GM19452 (cell line): ENCODE measurements at regions not wholly inside any gene's neighbourhood (a gene's known extent, or its start where the extent isn't known, plus 50 kb on each side); places are given as distances from the start of the nearest gene placed in this dataset.
"Not testable (repeated sequence)": the region's sequence is repeated elsewhere in the genome, so short reads cannot be mapped to it uniquely, and the experiment has no call there.

Experiments
- ATAC-seq: cut with Tn5 transposase; IDR thresholded peaks from one replicate; pipeline ENCODE4 v1.9.1; 2021; ENCODE audit not compliant: unreplicated experiment

DNA sequence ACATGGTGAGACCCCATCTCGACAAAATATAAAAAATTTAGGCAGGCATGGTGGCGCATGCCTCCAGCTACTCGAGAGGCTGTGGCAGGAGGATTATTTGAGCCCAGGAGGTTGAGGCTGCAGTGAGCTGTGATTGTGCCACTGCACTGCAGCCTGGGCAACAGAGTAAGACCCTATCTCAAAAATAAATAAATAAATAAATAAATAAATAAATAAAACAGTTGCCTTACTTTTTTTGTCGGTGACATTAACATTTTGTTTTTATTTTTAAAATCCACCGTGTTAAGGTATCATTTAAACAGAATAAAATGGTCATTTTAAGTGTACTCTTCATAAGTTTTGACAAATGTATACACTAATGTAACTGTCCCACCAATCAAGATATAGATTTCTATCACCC lies 57.0 kb downstream of the RASL11A start:
- no peak for ATAC-seq

DNA sequence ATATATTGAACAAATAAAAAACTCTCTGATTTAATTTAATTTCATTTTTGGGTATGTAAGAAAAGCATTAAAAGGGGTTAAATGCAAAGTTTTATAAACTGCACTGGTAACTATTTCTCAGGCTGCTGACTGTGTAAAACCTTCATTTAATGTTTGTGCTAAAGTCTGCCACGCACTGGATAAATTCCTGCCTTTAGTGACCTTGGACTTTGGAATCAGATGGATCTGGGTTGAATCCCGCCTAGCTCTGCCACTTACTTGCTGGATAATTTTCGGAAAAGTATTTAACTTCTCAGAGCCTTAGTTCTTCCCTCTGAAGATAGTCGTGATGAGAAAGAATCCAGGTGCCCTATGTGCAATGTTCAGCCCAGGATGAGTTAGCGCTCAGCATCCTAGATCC lies 58.6 kb downstream of the RASL11A start:
- ATAC-seq = no peak

- no peak for ATAC-seq
These were observed 64.3 kb downstream of the RASL11A start for GRCh38 chr13:27334774-27335435.

GRCh38 chr13:27336014-27336673 lies 65.5 kb downstream of the RASL11A start:
- ATAC-seq = no peak

DNA sequence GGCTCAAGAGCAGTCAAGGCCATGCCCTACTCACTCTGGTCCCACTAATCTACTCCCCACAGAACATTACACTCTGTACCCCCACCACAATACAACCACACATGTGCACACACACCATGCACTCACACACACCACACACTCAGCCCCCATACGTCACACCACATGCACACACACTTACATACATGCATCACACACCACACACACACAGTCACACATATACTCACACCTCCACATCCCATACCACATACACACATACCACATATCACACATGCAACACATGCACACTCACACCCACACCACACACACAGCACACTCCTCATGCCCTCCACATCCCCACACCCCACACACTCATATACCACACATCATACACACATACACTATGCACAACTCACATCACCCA lies 67.6 kb downstream of the RASL11A start:
- no peak for ATAC-seq

- ATAC-seq = no peak
These were observed 68.2 kb downstream of the RASL11A start for GRCh38 chr13:27338816-27339215.

DNA sequence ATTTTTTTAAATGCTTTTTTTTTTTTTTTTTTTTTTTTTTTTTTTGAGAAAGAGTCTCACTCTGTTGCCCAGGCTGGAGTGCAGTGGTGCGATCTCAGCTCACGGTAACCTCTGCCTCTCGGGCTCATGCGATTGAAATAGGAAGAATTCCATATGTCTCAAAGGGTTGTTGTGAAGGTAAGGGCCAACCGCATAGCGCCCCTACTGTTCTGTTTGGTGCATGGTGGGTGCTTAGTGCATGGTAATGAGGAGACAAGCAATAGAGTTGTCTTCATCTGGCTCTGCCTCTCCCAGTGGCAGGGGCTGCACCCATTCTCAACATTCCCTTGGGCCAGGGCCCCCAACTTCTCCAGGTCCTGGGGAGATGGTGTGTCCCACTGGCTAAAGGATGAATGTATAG lies 68.7 kb downstream of the RASL11A start:
- no peak for ATAC-seq

DNA sequence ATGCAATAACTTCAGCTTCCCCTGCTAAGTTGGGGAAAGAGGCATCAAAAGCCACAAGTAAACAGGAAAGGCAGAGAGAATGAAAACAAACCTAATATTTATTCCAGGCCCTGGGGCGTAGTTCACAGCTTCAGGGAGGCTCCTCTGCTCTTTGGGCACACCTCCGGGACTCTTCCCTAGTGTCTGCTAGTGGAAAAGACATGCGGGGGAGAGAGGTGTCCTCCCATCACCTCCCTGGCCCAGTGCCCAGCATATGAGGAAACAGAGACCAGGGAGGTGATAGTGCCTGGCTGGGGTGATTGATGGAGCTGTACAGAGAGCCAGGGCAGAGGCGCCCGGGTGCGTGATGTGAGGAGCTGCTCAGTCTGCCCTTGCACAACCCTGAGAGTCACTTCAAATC lies 71.0 kb downstream of the RASL11A start:
- ATAC-seq = no peak

- no peak for ATAC-seq
These were observed 76.7 kb downstream of the RASL11A start for GRCh38 chr13:27347211-27347772.

DNA sequence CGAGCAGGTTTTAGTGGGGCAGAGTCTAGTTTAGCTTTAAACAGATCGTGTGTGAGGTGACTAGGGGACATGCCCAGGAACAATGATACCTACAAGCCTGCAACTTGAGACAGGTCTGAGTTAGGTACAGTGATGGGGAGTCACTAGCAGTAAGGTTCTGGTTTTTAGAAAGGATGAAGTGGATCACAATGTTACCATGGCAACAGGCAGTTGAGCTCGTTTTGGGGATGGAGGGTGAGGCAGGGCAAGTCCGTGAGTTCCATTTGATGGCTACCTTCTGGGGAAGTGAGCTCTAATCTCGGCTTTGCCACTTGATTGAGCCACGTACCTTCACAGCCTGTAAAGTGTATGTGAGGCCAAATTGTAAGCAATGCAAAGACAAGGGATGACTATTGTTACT lies 76.0 kb upstream of the GTF3A start:
- ATAC-seq = no peak

DNA sequence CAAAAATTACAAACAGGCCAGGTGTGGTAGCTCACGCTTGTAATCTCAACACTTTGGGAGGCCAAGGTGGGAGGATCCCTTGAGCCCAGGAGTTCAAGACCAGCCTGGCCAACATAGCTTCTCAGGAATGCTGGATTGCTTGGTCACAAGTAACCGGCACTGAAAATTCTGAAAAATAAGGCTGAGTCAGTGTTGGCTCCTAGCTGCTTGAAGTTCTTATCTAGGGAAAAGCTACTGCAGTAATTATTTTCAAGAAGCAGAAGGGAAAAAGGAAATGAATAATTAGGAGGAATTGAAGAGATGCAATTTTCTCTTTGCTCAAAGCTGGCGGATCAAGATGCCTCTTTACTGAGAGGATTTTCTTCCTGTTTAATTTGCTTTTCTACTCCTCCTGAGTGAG lies 75.0 kb upstream of the GTF3A start:
- ATAC-seq = no peak

- not testable (repeated sequence) for ATAC-seq
These were observed 73.6 kb upstream of the GTF3A start for GRCh38 chr13:27350825-27351224.

GRCh38 chr13:27352698-27353097 lies 71.7 kb upstream of the GTF3A start:
- ATAC-seq = peak; percentile 17

DNA sequence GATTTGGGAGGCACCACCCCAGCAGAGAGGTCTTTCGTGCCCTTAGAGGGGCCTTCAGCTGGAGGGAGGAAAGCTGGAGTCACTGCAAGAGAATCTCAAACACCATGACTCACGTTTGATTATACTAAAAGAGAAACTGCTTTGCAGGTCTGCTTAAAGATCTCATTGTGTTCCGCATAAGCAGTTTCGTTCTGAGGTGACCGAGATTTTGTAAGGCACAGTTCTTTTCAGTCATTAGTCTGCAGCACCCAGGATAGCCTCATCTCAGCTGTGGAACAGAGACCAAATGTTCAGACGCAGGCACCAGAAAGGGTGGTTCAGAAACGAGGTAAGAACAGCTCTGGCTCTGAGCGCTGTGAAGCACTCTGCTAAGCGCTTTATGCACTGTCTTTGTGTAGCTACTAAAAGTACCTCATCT lies 71.2 kb upstream of the GTF3A start:
- peak; percentile 97 for ATAC-seq

GRCh38 chr13:27353708-27354107 lies 70.7 kb upstream of the GTF3A start:
- no peak for ATAC-seq

GRCh38 chr13:27354379-27354778 lies 70.0 kb upstream of the GTF3A start:
- no peak for ATAC-seq

GRCh38 chr13:27355894-27356293 lies 68.5 kb upstream of the GTF3A start:
- ATAC-seq = no peak

GRCh38 chr13:27358420-27358819 lies 66.0 kb upstream of the GTF3A start:
- ATAC-seq = no peak

- ATAC-seq = no peak
These were observed 65.1 kb upstream of the GTF3A start for GRCh38 chr13:27359199-27359821.

DNA sequence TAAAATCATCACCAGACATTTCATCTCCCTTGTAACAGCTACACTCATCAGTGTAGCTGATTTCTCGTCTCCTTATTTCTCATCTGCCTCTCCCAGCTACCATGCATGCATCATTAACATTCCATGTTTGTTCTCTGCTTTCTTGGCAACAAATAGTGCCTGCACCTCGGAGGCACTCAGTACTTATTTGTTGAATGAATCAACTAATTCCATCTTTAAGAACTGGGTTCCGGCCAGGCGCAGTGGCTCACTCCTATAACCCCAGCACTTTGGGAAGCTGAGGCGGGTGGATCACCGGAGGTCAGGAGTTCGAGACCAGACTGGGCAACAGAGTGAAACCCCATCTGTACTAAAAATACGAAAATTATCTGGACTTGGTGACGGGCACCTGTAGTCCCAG lies 63.9 kb upstream of the GTF3A start:
- no peak for ATAC-seq

DNA sequence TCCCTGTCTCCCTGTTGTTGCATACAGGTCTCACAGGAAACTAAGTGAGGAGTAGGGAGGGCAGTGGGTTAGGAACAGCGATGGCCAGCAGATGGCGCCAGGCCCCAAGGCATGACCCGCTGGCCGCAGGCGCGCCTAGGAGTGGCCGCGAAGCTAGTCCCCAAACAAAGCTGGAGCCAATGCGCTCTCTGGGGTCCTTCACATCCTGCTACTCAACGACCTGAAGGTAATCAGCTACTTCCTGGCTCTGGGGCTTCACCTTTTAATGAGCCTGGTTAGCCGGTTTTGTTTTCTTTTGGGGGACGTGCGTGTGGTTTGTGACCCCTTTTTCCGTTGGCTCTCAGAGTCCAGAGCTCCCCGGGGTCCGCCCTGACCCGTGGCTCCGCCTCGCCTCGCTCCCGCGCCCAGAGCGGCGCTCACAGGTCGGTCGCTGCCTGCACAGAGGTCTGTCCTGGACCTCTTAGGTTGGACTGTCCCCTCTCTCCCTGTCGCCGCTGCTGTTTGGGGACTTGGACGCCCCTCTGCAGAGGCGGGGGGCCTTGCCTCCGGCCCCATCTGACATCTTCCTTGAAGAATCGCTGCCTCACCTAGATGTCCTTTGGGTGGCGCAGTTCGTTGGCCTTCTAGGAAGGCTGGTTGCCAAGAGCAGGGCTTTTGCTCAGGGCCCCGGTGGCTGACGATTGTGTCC lies 62.2 kb upstream of the GTF3A start:
- peak; percentile 91 for ATAC-seq

DNA sequence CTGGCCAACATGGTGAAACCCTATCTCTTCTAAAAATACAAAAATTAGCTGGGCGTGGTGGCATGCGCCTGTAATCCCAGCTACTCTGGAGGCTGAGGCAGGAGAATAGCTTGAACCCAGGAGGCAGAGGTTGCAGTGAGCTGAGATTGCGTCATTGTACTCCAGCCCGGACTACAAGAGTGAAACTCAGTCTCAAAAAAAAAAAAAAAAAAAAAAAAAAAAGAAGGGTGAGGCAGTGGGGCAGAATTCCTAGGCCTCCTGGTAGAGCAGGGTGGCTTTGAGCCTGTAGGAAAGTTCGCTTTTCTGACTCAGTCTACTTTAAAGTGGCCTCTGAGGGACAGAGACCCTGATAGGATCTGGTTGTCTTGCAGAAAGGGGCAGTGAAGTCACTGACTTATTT lies 60.8 kb upstream of the GTF3A start:
- ATAC-seq = not testable (repeated sequence)
